HG02763 (cell line): ENCODE measurements at regions not wholly inside any gene's neighbourhood (a gene's known extent, or its start where the extent isn't known, plus 50 kb on each side); places are given as distances from the start of the nearest gene placed in this dataset.
"Not testable (repeated sequence)": the region's sequence is repeated elsewhere in the genome, so short reads cannot be mapped to it uniquely, and the experiment has no call there.

ENCODE experiments used
- ATAC-seq: cut with Tn5 transposase; IDR thresholded peaks from one replicate; pipeline ENCODE4 v1.9.1; 2021; ENCODE audit warnings: mild to moderate bottlenecking, moderate library complexity; ENCODE audit not compliant: unreplicated experiment

DNA sequence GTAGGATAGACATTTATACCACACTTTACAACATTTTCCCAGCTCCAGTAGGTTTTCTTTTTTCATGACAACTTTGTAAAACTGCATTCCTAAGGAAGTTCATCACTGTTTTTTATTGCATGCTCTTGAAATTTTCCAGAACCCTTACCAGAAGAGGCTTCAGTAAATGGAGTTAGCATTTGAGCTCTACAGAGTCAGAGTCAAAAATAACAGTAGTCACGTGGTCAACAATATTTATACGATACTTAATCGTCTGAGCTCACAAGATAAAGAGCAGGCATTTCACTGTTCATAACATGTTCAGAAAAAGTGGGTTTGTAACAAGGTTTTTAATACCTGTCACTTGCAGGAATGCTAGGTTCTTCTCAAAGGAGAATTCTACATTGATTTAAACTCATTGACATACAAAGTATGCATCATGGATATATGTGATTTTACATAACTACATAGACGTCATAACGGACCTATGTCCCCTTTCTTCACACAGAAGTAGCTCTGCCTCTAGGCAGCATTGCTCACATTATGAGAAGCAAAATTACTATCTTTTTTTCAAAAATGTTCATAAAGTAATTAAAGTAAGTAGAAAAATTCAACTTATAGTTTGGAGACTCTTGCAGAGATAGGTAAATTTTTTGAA is 187.0 kb upstream of the COL3A1 start:
- ATAC-seq, result no peak

GRCh38 chr2:188787658-188788240 is 186.4 kb upstream of the COL3A1 start:
- ATAC-seq, result no peak

DNA sequence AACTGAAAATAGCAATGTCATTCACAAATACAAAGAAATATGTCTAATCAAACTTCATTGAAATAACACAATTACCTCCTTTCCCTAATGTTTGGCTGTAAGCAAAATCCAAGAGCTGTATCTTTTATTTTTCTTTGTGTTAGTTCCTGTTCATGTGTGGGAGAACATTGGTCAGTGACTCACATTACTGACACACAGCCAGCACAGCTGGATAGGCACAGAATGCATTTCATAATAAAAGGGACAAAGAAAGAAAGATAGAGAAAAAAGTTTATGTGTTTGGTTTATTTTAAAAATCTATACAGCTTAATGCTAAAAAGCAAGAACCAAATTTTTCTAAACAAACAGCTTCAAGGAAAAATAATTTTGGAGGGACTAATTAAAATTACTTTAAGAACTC is 185.6 kb upstream of the COL3A1 start:
- no peak for ATAC-seq

GRCh38 chr2:188789951-188790350 is 184.2 kb upstream of the COL3A1 start:
- no peak for ATAC-seq

GRCh38 chr2:188794453-188794852 is 179.7 kb upstream of the COL3A1 start:
- ATAC-seq, result not testable (repeated sequence)

GRCh38 chr2:188795762-188796161 is 178.4 kb upstream of the COL3A1 start:
- no peak for ATAC-seq

DNA sequence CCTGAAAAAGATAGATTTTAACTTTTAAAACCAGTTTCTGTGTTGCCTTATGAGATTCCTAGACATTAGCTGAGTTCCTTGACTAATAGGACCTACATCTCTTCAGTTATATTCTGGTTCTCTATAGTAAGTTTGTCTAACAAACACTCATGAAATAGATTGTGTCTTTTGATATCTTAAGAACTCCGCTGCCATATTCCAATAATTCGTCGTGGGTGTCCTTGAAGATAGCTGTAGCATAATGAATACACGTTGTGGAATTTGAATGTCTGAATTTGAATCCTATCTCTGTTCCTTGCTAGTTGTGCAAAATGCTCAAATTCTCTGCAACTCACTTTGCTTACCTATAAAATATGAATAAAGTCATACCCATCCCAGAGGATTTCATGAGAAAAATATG is 176.8 kb upstream of the COL3A1 start:
- no peak for ATAC-seq

DNA sequence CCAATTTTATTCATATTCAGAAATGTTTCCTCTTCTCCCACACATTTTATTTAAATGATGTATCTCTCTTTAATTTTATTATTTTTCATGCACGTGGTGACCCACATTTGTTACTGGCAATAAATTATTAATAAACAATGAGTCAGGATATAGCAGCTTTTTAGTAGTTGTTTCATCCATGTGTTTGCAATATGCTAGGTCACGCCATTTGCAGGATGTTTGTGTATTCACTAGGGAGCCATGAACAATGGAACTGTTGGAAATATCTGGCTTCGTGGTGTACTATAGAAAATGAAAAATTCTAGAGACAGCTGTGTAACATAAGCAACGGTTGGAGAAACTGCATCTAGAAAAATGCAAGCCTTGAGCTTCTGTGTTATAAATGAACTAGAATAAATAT is 176.0 kb upstream of the COL3A1 start:
- no peak for ATAC-seq

DNA sequence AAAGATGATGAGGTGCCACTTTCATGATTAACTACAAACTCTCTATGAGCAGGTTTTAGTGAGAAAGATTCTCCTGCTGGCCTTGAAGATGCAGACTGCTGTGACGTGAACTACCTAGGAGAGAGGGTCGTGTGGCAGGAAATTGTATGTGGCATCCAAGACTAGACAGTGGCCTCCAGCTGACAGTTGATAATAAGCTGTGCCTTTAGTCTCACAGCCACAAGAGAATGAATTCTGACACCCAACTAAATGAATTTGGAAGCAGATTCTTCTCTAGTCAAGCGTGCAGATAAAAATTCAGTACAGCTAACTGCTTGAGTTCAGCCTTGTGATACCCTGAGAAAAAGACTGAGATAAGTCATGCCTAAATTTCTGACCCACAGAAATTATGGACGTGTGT is 169.0 kb upstream of the COL3A1 start:
- ATAC-seq, result no peak

DNA sequence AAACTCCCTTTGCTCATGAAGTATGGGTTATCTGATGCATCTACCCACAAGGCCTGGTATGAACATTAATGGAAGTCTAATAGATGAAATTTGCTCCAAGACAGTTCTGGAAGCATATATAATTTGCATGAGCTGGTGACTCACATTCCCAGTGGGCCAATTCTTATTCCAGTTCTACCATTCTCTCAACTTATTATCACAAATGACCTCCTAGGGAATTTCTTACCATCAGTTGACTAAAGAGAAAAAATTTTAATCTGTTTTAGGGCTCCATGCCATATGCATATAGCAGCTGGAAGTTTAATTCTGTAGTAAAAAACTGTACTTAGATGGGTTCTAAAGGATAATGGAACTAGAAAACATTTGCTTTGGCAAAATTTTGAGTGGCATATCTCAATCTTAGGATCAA is 165.2 kb upstream of the COL3A1 start:
- ATAC-seq, result no peak

DNA sequence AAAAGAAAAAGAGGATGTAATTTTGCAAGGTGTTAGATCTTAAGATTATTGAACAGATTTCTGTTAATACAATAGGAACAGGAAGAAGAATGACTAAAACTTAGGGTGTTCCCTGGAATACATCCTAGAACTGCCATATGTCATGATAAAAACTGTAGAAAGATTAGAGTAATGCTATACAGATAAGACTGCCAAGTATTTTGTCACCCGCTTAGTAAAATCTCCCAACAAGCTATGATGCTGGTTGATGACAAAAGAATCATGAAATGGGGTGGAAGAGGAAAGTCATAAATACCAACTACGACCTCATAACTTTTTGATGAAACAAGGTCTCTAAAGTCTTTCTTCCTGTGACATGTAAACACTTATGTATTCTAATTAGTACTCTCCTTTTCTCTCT is 163.6 kb upstream of the COL3A1 start:
- no peak for ATAC-seq

GRCh38 chr2:188811522-188811921 is 162.7 kb upstream of the COL3A1 start:
- no peak for ATAC-seq

DNA sequence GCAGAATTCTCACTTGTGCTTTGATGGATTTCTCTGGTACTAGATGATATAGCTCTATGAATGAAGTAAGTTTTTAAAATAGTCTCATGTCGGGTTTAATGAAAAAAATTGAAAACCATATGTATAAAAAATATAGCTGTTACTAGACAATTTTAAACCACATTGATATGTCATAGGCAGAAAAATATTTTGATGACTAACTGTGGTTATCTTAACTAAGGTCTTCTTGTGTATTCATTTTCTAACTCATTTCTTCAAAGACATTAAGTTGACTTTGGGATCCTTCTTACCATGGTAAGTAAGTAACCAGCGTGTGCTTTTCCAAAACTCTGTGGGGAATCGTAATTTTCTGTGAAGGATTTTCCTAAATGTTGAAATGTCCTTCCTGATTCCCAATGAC is 160.9 kb upstream of the COL3A1 start:
- ATAC-seq, result no peak

GRCh38 chr2:188813857-188814256 is 160.3 kb upstream of the COL3A1 start:
- no peak for ATAC-seq

DNA sequence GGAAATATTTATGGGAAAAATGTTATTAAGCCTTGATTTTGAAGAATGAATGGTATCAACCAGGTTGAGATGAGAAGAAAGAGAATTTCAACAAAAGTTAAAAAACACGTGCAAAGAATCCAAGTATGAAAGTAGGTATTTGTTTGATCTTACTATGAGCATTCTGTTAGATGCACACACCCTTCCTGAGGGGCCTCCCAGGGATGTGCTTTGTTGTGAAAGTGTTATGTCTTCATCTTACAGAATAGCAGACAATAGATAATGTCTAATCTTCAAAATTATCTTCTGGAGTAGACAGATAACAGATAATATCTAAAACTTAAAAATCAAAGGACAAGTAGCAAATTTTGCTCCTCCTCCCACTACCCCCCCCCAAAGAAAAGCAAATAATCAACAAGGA is 155.2 kb upstream of the COL3A1 start:
- no peak for ATAC-seq

GRCh38 chr2:188819792-188820191 is 154.4 kb upstream of the COL3A1 start:
- no peak for ATAC-seq

DNA sequence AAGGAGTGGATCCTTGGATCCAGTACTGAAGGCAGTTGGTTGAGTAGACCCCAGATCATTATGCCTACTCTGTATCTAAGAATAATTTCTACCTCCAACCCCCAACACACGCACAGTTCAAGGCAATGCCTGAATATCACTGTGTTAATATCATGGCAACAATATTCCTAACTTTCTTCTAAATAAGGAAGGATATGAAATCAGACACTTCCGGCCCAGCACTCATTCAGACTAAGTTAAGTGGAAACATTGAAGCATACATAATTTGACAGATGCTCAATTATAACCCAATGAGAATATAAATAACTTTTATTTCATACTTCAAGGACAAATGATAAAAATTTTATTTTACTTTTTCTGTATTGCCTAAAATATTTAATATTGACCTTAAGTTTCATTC is 153.6 kb upstream of the COL3A1 start:
- ATAC-seq, result no peak

DNA sequence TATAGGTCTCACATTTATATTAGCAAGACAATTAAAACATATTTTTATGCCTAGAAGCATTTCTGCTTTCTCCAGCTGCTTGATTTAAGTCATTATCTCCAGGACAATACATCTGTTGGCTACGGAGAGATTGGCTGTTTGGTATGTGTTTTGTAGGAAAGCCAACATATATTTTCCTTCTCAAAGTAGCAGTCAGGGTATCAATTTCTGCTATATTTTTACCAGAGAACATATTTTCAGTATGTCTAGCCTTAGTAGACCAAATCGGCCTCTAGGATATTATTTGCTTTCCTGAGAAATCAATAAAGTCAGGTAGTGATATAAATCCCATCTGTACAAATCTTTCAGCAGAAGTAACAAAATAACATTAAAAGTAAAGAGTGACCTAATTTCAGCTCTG is 150.0 kb upstream of the COL3A1 start:
- ATAC-seq, result no peak

- ATAC-seq, result no peak
These were observed 140.8 kb upstream of the COL3A1 start for GRCh38 chr2:188833331-188833730.

DNA sequence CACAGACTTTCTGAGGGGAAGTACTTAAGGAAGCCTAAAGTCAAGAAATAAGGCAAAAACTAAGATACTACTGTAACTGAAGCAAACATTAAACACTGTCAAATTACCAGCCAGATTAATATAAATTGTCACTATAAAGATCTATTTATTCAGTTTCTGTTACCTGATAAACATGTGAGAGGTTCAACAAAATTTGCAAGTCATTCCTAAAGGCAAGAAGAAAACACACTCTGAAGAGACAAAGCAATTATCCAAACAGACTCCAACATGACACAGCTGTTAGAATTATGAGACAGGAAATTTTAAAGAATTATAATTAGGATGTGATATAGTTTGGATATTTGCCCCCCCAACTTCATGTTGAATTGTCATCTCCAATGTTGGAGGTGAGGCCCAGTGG is 140.4 kb upstream of the COL3A1 start:
- ATAC-seq, result no peak

GRCh38 chr2:188835006-188835405 is 139.2 kb upstream of the COL3A1 start:
- no peak for ATAC-seq

GRCh38 chr2:188835821-188836220 is 138.4 kb upstream of the COL3A1 start:
- no peak for ATAC-seq

DNA sequence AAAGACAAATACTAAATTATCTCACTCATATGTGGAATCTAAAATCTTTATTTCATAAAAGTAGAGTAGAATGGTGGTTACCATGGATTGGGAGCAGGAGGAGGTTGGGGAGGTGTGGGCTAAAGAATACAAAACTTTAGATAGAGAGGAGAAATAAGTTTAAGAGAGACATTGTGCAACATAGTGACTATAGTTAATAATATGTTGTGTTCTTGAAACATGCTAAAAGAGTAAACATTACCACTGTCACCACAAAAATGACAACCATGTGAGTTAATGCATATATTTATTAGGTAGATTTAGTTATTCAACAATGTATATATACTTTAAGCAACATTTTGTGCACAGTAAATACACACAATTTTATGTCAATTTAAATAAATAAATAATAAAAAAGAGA is 128.5 kb upstream of the COL3A1 start:
- no peak for ATAC-seq
